ENCODE measurements at regions not wholly inside any gene's neighbourhood (a gene's known extent, or its start where the extent isn't known, plus 50 kb on each side); places are given as distances from the start of the nearest gene placed in this dataset.
"Not testable (repeated sequence)": the region's sequence is repeated elsewhere in the genome, so short reads cannot be mapped to it uniquely, and the experiment has no call there.

GRCh38 chr4:52376132-52376704 lies 282.9 kb downstream of the USP46 start:
- peak; percentile 8 for DNase-seq

DNA sequence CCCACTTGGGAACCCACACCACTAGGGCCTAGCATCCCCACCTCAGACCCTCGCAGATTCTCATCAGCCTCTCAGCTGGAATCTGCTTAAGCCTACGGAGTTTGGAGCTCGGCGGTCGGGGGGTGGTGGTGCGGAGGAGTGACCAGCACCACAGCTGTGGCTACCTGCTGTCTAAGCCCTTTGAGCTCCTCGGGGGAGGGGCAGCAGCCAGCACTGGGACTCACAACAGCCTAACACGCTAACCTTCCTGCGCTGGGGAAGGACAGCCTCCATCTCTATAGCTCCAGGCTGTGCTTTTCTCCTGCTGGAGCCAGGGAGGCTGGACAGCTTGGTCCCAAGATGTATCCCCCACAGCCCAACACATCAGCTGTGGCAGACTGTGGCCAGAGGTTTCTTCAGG lies 281.5 kb downstream of the USP46 start:
- DNase-seq: no peak

DNA sequence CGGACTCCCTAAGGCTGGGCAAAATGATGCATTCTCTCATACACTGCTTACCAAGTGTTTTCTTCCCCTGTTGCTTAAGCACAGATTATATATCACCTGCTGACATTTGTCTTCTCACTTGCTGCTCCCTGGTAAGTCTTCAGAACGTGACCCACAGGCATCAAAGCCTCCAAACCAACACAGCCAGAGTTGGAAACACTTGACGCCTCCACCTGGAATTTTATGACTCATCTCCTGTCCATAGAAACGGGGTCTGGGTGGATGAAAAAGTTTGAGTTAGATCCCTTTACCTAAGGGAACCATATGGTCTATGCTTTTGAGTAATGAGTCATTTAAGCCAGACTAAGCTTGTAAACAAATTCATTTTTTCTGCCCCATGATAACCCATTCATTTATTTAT lies 251.6 kb downstream of the USP46 start:
- no peak for DNase-seq

DNA sequence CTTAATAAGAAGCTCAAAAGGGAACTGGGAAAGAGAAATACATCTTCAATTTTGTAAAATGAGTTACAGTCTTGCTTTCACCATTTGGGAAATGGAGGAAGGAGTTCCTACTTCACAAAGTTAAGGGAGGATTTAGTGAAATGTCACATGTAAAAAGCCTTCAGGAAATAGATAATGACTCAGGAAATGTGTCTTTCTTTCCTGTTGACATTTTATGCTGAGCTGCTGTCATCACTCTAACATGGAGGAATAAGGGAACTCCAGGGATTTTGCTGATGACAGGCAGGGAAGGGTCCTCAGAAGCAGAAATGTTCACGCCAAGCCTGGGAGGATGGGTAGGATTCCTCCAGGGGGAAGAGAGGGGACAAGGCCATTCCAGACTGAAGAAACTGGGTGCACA lies 251.1 kb downstream of the USP46 start:
- DNase-seq: no peak

DNA sequence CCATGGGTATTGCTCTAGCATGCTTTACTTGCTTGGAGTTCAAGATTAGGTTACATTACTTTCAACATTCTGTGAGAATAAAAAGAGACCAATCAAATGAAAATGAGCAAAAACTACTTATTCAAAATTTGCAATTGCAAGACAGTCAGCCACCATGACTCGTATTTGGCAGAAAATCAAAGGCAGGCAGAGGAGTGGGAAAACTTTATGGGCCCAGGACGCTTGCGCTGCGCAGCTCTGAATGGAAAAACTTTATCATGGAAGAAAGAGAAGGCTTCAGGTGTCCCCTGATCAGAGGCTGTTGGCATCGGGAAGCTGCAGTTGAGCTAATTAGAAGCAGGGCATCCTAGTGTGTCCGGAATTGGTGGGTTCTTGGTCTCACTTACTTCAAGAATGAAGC lies 250.6 kb downstream of the USP46 start:
- DNase-seq: no peak

- DNase-seq: not testable (repeated sequence)
Measured at GRCh38 chr4:52409766-52410165, 249.3 kb downstream of the USP46 start.

GRCh38 chr4:52410971-52411370 lies 248.1 kb downstream of the USP46 start:
- no peak for DNase-seq

- no peak for DNase-seq
Measured at GRCh38 chr4:52420330-52420729, 238.8 kb downstream of the USP46 start.

DNA sequence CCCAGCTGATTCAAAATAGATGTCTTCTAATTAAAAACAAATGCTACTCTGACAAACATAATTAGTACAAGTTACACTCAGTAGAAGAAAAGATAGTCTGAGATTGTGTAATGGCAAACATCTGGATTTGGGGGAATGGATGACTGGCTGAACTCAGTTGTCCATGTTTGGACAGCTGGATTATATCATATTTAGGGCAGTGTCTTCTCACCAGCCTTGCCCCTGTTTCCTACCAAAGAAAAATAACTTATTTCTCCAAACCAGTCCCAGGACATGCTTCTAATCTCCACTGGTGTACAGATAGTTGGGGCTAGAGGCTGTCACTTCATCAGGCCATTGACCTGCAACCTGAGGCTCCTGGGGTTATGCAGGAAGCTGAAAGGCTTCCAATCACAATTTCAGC lies 237.3 kb downstream of the USP46 start:
- no peak for DNase-seq

GRCh38 chr4:52423967-52424366 lies 235.1 kb downstream of the USP46 start:
- no peak for DNase-seq

GRCh38 chr4:52425751-52426326 lies 233.3 kb downstream of the USP46 start:
- no peak for DNase-seq

- DNase-seq: no peak
Measured at GRCh38 chr4:52431410-52431809, 227.7 kb downstream of the USP46 start.

DNA sequence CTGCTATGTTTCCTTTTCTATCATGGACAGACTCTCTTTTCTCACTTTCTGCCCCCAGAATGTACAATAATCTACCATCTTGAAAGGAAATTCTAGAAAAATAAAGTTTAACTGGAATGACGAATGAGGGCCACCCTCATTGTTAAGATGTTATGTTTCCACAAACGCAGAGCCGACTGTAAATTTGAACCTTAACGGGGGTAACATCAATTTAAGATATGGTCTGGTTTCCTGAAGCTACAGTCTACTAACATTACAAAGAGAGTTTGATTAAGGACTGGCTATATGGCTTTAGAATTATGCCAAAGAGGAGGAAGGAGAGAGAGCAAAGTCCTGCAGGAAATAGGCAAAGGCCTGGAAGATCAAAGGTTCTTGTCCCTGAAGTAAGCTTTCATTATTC lies 227.2 kb downstream of the USP46 start:
- no peak for DNase-seq

DNA sequence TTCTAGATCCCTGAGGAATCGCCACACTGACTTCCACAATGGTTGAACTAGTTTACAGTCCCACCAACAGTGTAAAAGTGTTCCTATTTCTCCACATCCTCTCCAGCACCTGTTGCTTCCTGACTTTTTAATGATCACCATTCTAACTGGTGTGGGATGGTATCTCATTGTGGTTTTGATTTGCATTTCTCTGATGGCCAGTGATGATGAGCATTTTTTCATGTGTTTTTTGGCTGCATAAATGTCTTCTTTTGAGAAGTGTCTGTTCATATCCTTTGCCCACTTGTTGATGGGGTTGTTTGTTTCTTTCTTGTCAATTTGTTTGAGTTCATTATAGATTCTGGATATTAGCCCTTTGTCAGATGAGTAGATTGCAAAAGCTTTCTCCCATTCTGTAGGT lies 216.6 kb downstream of the USP46 start:
- not testable (repeated sequence) for DNase-seq

- DNase-seq: no peak
Measured at GRCh38 chr4:52472444-52472843, 186.7 kb downstream of the USP46 start.

GRCh38 chr4:52477191-52477780 lies 181.8 kb downstream of the USP46 start:
- no peak for DNase-seq

DNA sequence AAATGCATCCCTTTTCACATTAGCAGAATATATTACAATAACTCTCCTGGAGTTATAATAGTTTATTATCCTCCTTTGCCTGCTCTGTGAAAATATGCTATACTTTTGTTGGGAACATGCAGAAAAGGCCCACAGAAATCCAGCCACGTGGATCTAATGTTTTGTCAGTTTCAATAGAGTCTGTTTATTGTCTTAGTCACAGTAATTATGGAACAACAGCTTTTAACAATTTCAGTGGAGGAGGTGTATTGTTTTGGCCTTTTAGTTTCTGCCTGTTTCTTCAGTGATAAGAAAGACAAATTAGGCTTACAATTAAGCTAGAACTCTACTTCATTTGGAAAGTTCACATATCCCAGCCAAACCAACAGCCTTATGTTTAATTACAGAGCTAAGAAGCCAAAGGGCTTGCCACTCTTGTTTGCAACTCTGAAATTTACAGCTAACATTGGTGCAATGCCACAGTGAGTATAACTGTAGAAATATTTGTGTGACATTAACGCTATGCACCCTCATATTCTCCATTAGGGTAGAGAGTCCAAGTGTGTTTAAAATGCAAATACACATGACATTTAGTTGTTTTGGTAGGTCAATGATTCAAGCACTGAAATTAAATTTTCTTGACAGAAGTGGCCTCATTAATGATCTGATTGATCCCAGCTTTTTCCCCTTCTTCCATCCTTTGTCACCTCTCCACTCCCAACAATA lies 175.8 kb downstream of the USP46 start:
- no peak for DNase-seq

GRCh38 chr4:52507774-52508173 lies 151.3 kb downstream of the USP46 start:
- DNase-seq: no peak

DNA sequence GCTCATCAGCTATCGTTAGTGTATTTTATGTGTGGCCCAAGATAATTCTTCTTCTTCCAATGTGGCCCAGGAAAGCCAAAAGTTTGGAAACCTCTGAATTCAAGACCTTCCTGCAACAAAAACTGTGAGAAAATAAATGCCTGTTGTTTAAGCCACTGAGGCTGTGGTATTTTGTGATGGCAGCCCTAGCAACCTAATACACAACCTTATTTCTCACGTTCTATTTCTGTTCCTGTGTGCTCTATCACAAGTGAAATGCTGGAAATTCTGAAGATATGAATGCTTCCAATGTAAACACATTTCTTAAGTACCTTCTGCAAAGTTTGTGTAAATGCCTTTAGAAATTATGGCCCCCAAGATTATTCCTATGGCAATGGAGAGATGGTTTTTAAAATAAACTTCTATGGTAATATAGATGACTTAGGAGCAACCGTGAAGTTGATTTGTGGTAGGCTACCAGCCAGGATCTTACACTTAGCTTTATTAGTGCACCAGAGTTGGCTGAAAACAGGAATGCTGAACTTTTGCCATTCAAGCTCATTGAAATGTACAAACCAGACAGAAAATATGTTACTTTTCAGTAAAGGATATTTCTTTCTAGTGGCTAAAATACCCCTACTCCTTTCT lies 148.0 kb downstream of the USP46 start:
- no peak for DNase-seq

GRCh38 chr4:52511825-52512224 lies 147.3 kb downstream of the USP46 start:
- DNase-seq: no peak

DNA sequence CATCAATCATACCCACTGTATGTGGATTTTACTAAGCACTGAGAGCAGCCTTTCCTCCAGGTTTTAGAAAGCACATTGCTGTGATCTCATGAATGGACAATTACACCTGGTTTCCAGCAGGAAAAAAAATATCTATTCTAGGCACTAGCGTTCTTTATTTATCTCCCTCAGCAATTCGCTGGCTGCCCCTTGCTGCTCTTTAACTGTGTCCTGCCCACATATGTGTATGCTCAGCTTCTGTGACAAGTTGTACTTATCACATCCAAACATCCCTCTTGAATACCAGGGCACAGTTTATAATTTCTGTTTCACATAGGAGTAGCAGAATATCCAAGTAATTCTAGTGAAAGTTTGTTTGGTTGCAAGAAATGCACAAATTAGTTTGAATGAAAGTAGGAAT lies 146.8 kb downstream of the USP46 start:
- DNase-seq: no peak

GRCh38 chr4:52522093-52522492 lies 137.0 kb downstream of the USP46 start:
- DNase-seq: not testable (repeated sequence)

DNA sequence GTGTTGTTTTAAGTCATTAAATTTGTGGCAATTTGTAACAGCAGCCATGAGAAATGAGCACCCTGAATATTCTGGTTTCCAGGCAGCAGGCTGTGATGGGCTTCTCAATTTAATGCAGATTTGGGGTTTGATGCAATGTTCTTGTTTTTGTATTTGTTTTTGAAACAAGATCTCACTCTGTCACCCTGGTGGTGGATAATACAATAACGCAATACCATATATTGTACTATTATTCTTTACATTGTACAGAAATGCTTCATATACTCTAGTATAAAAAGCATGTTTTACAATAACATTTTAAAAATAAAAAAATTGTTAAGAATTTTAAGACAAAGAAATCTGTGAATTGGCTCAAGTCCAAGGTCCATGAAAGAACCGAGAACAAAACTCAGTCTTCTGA lies 129.1 kb downstream of the USP46 start:
- no peak for DNase-seq

DNA sequence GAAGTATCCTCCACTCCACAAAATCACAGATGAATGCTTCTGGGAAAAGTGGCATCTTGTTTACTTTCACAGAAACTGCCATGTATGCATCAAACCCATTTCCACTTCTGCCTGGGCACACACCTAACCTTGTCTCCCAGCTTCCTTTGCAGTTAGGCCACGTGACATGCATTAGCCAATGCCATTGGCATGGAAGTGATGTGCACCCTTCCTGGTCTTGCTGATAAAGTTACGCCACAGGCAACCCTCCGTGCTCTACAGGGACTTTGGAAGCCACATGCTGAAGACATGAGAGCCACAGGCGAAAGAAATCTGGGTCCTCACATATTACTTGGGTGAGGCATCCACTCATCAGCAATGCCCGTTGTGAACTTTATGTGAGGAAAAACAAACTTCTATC lies 123.3 kb downstream of the USP46 start:
- DNase-seq: no peak
